Neuronal stem cell (in vitro differentiated cells): ENCODE measurements at regions not wholly inside any gene's neighbourhood (a gene's known extent, or its start where the extent isn't known, plus 50 kb on each side); places are given as distances from the start of the nearest gene placed in this dataset.

Source experiments
- DNase-seq: peaks from one replicate; pipeline ENCODE4 v3.0.0-alpha.2; 2013; ENCODE audit warnings: low spot score
- H2AFZ ChIP-seq: one replicate; pipeline ENCODE4 v1.6.1; 2013; ENCODE audit warnings: mild to moderate bottlenecking, low read length, inconsistent platforms
- H2AK5ac ChIP-seq: 2 replicates; pipeline ENCODE4 v1.6.1; 2013; ENCODE audit warnings: low read depth, mild to moderate bottlenecking, inconsistent platforms, low read length, moderate library complexity, mixed read lengths
- H2BK120ac ChIP-seq: 2 replicates; pipeline ENCODE4 v1.6.1; 2013; ENCODE audit warnings: low read depth, mild to moderate bottlenecking, inconsistent platforms, low read length, moderate library complexity, mixed read lengths
- H2BK12ac ChIP-seq: one replicate; pipeline ENCODE4 v1.6.1; 2013; ENCODE audit warnings: low read length, inconsistent platforms
- H2BK15ac ChIP-seq: 2 replicates; pipeline ENCODE4 v1.6.1; 2013; ENCODE audit warnings: mild to moderate bottlenecking, low read length, inconsistent platforms, mixed read lengths
- H2BK5ac ChIP-seq: one replicate; pipeline ENCODE4 v1.6.1; 2013; ENCODE audit warnings: inconsistent platforms, mild to moderate bottlenecking, low read length, moderate library complexity
- H3K14ac ChIP-seq: one replicate; pipeline ENCODE4 v1.6.1; 2013; ENCODE audit warnings: low read length, inconsistent platforms
- H3K18ac ChIP-seq: 2 replicates; pipeline ENCODE4 v1.6.1; 2013; ENCODE audit warnings: low read length, inconsistent platforms
- H3K23ac ChIP-seq: 2 replicates; pipeline ENCODE4 v1.6.1; 2013; ENCODE audit warnings: low read depth, mild to moderate bottlenecking, mixed read lengths, low read length, inconsistent platforms; ENCODE audit not compliant: poor library complexity
- H3K27ac ChIP-seq: replicated peaks from 3 replicates; pipeline ENCODE4 v1.5.1; 2013; ENCODE audit warnings: low read length, inconsistent platforms
- H3K27me3 ChIP-seq, 3 experiments: 2 replicates each; pipeline ENCODE4 v1.6.1; 2013; ENCODE audit warnings: low read length in 3 of 3, mild to moderate bottlenecking in 2 of 3, inconsistent platforms in 1 of 3, low read depth in 1 of 3, mixed read lengths in 1 of 3, moderate library complexity in 1 of 3; ENCODE audit not compliant: control insufficient read depth in 3 of 3, insufficient read depth in 3 of 3
- H3K36me3 ChIP-seq, 2 donors: replicated peaks in 1 of 2; 2 replicates each; pipeline ENCODE4 v1.6.1; 2013; ENCODE audit warnings: low read length in 2 of 2; ENCODE audit not compliant: control insufficient read depth in 2 of 2, insufficient read depth in 2 of 2
- H3K4ac ChIP-seq: 2 replicates; pipeline ENCODE4 v1.6.1; 2013; ENCODE audit warnings: inconsistent platforms, mild to moderate bottlenecking, low read length, moderate library complexity
- H3K4me1 ChIP-seq, 2 donors: 1 replicate in 1 of 2; 2 replicates in 1 of 2; pipeline ENCODE4 v1.6.1; 2013; ENCODE audit warnings: low read length in 2 of 2, low read depth in 1 of 2; ENCODE audit not compliant: control insufficient read depth in 2 of 2, insufficient read depth in 1 of 2
- H3K4me2 ChIP-seq: one replicate; pipeline ENCODE4 v1.6.1; 2013; ENCODE audit warnings: mild to moderate bottlenecking, low read length, inconsistent platforms; ENCODE audit not compliant: insufficient read depth, poor library complexity, severe bottlenecking
- H3K4me3 ChIP-seq, 2 donors: 2 replicates each; pipeline ENCODE4 v1.5.1; 2013; ENCODE audit warnings: low read length in 2 of 2, mild to moderate bottlenecking in 2 of 2, inconsistent platforms in 1 of 2, moderate library complexity in 1 of 2
- H3K79me1 ChIP-seq: one replicate; pipeline ENCODE4 v1.6.1; 2013; ENCODE audit warnings: low read depth, mild to moderate bottlenecking, inconsistent platforms, low read length, moderate library complexity
- H3K9ac ChIP-seq: one replicate; pipeline ENCODE4 v1.6.1; 2013; ENCODE audit warnings: mild to moderate bottlenecking, low read depth, low read length, inconsistent platforms; ENCODE audit not compliant: poor library complexity
- H3K9me3 ChIP-seq, 2 donors: replicated peaks in 1 of 2; 2 replicates each; pipeline versions ENCODE3 to v1.6.1; 2013; ENCODE audit warnings: low read length in 2 of 2, mild to moderate bottlenecking in 2 of 2, inconsistent platforms in 1 of 2, low read depth in 1 of 2, mixed read lengths in 1 of 2, moderate library complexity in 1 of 2; ENCODE audit not compliant: control insufficient read depth in 2 of 2, insufficient read depth in 1 of 2
- H4K8ac ChIP-seq: one replicate; pipeline ENCODE4 v1.6.1; 2013; ENCODE audit warnings: low read depth, mild to moderate bottlenecking, inconsistent platforms, low read length, moderate library complexity
- H4K91ac ChIP-seq: one replicate; pipeline ENCODE4 v1.6.1; 2013; ENCODE audit warnings: low read length, low read depth, mild to moderate bottlenecking, inconsistent platforms; ENCODE audit not compliant: poor library complexity
- WGBS, 2 donors: extraction: QIAGEN DNeasy Blood & Tissue Kit; methylation state at CpG; one replicate each; pipeline ENCODE4 v1.1.7; 2013; ENCODE audit warnings: missing lambda C conversion rate in 2 of 2, mixed read lengths in 1 of 2; ENCODE audit not compliant: insufficient read length in 2 of 2, insufficient replicate concordance in 1 of 2; ENCODE audit errors: extremely low coverage in 2 of 2; 5-methylcytosine and 5-hydroxymethylcytosine counted together

DNA sequence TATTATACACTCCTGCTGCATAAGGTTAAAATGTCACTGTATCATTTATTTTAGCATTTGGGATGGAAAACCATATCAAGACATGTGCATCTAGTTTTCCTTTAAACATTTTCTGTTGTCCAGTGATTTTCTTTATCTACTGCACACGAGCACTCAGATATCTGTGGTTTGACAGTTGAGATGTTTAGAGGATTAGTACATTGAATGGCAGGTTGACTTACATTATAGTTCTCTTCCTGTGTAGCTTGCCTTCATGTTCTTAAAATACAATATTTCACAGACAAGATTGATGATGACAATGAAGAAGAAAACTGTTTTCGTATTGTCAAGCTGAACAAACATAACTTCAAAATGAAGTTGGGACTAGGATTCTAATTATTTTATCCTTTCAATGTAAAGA is 2378.4 kb upstream of the WWC1 start:
- Histone ChIP-seq H3K4me2 (no peak overlapping the region), H3K9ac (no peak overlapping the region), H3K27me3 (no peaks in the 10 kb centered on the region), H2BK5ac (no peak overlapping the region), H3K27ac (no peak overlapping the region), H3K9me3 (no peaks in the 10 kb centered on the region), H2AFZ (no peak overlapping the region), H3K4me1 (no peaks in the 10 kb centered on the region), H3K36me3 (no peaks in the 10 kb centered on the region), H2AK5ac (no peak overlapping the region), H3K23ac (no peak overlapping the region), H2BK12ac (no peak overlapping the region), H3K4me3 (no peak overlapping the region), H4K91ac (no peak overlapping the region), H3K79me1 (no peaks in the 10 kb centered on the region), H2BK15ac (no peak overlapping the region), H4K8ac (no peak overlapping the region), H3K14ac (no peak overlapping the region), H3K4ac (no peak overlapping the region), H3K18ac (no peak overlapping the region), H2BK120ac (no peak overlapping the region)
- no peak for DNase-seq
- WGBS, 2 donors, result no CpG with 5 or more reads among the region's 2 CpGs

DNA sequence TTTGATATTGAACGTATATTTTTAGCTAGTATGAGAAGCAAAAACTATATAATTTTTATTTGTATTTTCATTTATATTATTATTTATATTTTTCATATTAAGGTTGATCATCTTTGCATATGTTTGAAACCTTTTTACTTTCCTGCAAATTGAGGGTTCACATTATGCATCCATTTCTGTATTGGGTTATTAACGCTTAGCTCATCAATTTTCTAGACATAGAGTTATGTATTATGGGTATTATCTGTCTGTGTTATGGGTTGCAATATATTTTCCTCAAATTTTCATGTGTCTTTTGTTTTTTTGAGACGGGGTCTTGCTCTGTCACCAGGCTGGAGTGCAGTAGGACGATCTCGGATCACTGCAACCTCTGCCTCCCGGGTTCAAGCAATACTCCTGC is 2377.0 kb upstream of the WWC1 start:
- H3K9me3 ChIP-seq, result no peaks in the 10 kb centered on the region
- no peak overlapping the region for H2BK15ac ChIP-seq
- no peak overlapping the region for H3K4me3 ChIP-seq
- H3K23ac ChIP-seq, result no peak overlapping the region
- no peak overlapping the region for H3K4me2 ChIP-seq
- no peak overlapping the region for H3K9ac ChIP-seq
- no peak overlapping the region for H4K8ac ChIP-seq
- no peak overlapping the region for H2BK12ac ChIP-seq
- no peak overlapping the region for H3K4ac ChIP-seq
- no CpG with 5 or more reads among the region's 6 CpGs for WGBS, 2 donors
- no peak overlapping the region for H4K91ac ChIP-seq
- H3K27ac ChIP-seq, result no peak overlapping the region
- no peak overlapping the region for H2AK5ac ChIP-seq
- no peaks in the 10 kb centered on the region for H3K36me3 ChIP-seq
- H3K18ac ChIP-seq, result no peak overlapping the region
- H3K27me3 ChIP-seq, result no peaks in the 10 kb centered on the region
- no peak overlapping the region for H3K14ac ChIP-seq
- no peaks in the 10 kb centered on the region for H3K79me1 ChIP-seq
- no peak overlapping the region for H2BK120ac ChIP-seq
- no peak for DNase-seq
- no peaks in the 10 kb centered on the region for H3K4me1 ChIP-seq
- H2BK5ac ChIP-seq, result no peak overlapping the region
- no peak overlapping the region for H2AFZ ChIP-seq

DNA sequence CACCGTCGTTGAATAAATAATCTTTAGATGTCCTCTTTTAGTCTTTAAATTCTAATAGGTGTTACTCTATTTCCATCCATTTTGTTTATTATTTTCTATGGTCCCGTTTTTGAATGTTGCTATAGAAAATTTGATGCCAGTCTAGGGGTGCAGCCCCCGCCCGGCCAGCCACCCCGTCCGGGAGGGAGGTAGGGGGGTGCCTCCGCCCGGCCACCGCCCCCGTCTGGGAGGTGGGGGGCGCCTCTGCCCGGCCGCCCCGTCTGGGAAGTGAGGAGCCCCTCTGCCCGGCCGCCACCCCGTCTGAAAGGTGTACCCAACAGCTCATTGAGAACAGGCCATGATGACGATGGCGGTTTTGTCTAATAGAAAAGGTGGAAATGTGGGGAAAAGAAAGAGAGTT is 2372.2 kb upstream of the WWC1 start:
- no peaks in the 10 kb centered on the region for H3K4me1 ChIP-seq
- no peak overlapping the region for H2AFZ ChIP-seq
- no peak overlapping the region for H4K91ac ChIP-seq
- no peak overlapping the region for H3K4me3 ChIP-seq
- no peak overlapping the region for H3K14ac ChIP-seq
- H3K27me3 ChIP-seq, result no peaks in the 10 kb centered on the region
- H2BK12ac ChIP-seq, result no peak overlapping the region
- WGBS, 2 donors, result no CpG with 5 or more reads among the region's 20 CpGs
- no peak overlapping the region for H2BK15ac ChIP-seq
- H4K8ac ChIP-seq, result no peak overlapping the region
- no peaks in the 10 kb centered on the region for H3K79me1 ChIP-seq
- no peak overlapping the region for H2BK120ac ChIP-seq
- H3K9ac ChIP-seq, result no peak overlapping the region
- H2BK5ac ChIP-seq, result no peak overlapping the region
- no peak overlapping the region for H3K18ac ChIP-seq
- H3K4ac ChIP-seq, result no peak overlapping the region
- DNase-seq, result no peak
- no peak overlapping the region for H2AK5ac ChIP-seq
- H3K23ac ChIP-seq, result no peak overlapping the region
- H3K9me3 ChIP-seq, result no peaks in the 10 kb centered on the region
- H3K27ac ChIP-seq, result no peak overlapping the region
- no peaks in the 10 kb centered on the region for H3K36me3 ChIP-seq
- no peak overlapping the region for H3K4me2 ChIP-seq

DNA sequence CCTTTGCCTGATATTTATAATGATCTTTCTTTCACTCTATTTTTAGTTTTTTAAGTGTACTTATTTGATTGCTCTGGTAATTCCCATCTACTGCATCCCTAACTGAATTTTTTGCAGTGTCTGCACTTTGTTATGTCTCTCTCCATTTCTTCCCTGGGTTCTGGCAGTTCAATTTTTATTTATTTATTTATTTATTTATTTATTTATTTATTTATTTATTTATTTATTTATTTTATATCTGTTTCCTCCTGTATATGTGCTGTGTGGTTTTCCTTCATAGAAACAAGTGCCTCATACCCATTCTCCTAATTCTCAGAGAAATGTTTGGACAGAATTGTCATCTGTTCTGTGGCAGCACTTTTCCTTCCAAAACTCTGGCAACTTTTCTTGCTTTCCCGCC is 2370.8 kb upstream of the WWC1 start:
- no peak overlapping the region for H4K91ac ChIP-seq
- WGBS, 2 donors, result no CpG with 5 or more reads among the region's 1 CpG
- H3K4ac ChIP-seq, result no peak overlapping the region
- no peak overlapping the region for H2BK15ac ChIP-seq
- no peak overlapping the region for H3K9ac ChIP-seq
- no peak overlapping the region for H3K14ac ChIP-seq
- no peak overlapping the region for H4K8ac ChIP-seq
- H3K23ac ChIP-seq, result no peak overlapping the region
- no peak overlapping the region for H2BK120ac ChIP-seq
- H3K4me3 ChIP-seq, result no peak overlapping the region
- no peak for DNase-seq
- H3K9me3 ChIP-seq, result no peaks in the 10 kb centered on the region
- no peak overlapping the region for H3K4me2 ChIP-seq
- no peaks in the 10 kb centered on the region for H3K27me3 ChIP-seq
- H3K27ac ChIP-seq, result no peak overlapping the region
- H2BK5ac ChIP-seq, result no peak overlapping the region
- no peaks in the 10 kb centered on the region for H3K4me1 ChIP-seq
- H2AFZ ChIP-seq, result no peak overlapping the region
- no peak overlapping the region for H2BK12ac ChIP-seq
- no peaks in the 10 kb centered on the region for H3K36me3 ChIP-seq
- no peak overlapping the region for H3K18ac ChIP-seq
- no peak overlapping the region for H2AK5ac ChIP-seq
- no peaks in the 10 kb centered on the region for H3K79me1 ChIP-seq
